Frontal cortex (tissue), 3 donors: ENCODE measurements at regions not wholly inside any gene's neighbourhood (a gene's known extent, or its start where the extent isn't known, plus 50 kb on each side); places are given as distances from the start of the nearest gene placed in this dataset.

ENCODE experiments used
- DNase-seq, 2 donors: peaks; one replicate each; pipeline ENCODE4 v3.0.0; 2012; ENCODE audit warnings: low spot score in 2 of 2
- FAIRE-seq: peaks from 2 replicates; lab custom pipeline; 2012; peaks lifted over from hg19 to GRCh38; lab: Jason Lieb, UNC
- donor health status: control.
- donor health status: control.
- donor health status: control.

- FAIRE-seq (no peak), DNase-seq (no peak)
These were observed 146.6 kb upstream of the PEX5L start for GRCh38 chr3:180183346-180183745.

- no peak for FAIRE-seq
- no peak for DNase-seq
These were observed 148.1 kb upstream of the PEX5L start for GRCh38 chr3:180184816-180185215.

DNA sequence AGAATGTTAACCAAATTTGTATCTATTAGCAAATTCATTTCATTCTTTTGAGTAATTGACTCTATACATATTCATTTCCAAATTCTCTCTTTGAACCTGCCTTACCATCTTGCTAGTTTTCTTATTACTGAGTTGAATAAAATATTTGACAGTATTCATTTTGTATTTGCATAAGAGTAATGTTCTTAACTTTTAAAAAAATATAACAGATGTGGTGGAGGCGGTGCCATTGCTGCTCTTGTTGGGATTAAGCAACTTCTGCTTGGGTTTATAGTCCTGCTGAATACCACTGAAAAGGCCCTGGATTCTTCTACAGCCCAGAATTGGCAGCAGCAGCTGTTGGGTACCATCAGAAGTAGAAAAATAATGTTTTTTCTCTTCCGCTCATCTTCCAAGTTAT, 148.9 kb upstream of the PEX5L start:
- FAIRE-seq (no peak), DNase-seq (no peak)

GRCh38 chr3:180188512-180189309, 152.0 kb upstream of the PEX5L start:
- DNase-seq (no peak), FAIRE-seq (no peak)

- DNase-seq (no peak), FAIRE-seq (no peak)
These were observed 152.5 kb upstream of the PEX5L start for GRCh38 chr3:180189310-180189648.

GRCh38 chr3:180196658-180197057, 159.9 kb upstream of the PEX5L start:
- DNase-seq (no peak), FAIRE-seq (no peak)

- no peak for DNase-seq
- no peak for FAIRE-seq
These were observed 162.8 kb upstream of the PEX5L start for GRCh38 chr3:180199417-180199995.

- DNase-seq, result no peak
- FAIRE-seq, result no peak
These were observed 179.1 kb upstream of the PEX5L start for GRCh38 chr3:180215866-180216265.

- FAIRE-seq (no peak), DNase-seq (no peak)
These were observed 186.5 kb upstream of the PEX5L start for GRCh38 chr3:180223268-180223667.

- no peak for FAIRE-seq
These were observed 192.4 kb upstream of the PEX5L start for GRCh38 chr3:180229113-180229512.

GRCh38 chr3:180239939-180240338, 203.2 kb upstream of the PEX5L start:
- no peak for DNase-seq
- FAIRE-seq, result no peak

More at GRCh38 chr3:180229113-180229512, 192.4 kb upstream of the PEX5L start:
- DNase-seq, result no peak

- no peak for DNase-seq
- no peak for FAIRE-seq
These were observed 210.0 kb upstream of the PEX5L start for GRCh38 chr3:180246688-180247195.

- no peak for FAIRE-seq
- DNase-seq, result no peak
These were observed 213.4 kb upstream of the PEX5L start for GRCh38 chr3:180250172-180250571.

DNA sequence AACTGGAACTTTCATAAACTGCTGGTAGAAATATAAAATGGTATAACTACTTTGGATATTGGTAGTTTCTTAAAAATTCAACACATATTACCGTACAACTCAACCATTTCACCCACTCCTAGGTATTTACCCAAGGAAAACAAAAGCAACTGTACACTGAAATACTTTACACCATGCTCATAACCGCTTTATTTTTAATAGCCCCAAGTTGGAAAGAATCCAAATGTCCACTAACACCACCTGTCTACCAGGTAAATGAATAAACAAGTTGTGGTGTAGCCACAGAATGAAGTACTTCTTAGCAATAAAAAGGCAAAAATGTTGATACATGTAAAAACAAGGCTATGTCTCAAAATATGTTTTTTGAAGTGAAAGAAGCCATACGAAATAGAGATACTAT, 215.9 kb upstream of the PEX5L start:
- FAIRE-seq (no peak), DNase-seq (no peak)

GRCh38 chr3:180253283-180253682, 216.5 kb upstream of the PEX5L start:
- FAIRE-seq, result no peak
- no peak for DNase-seq

- DNase-seq (no peak), FAIRE-seq (no peak)
These were observed 227.7 kb upstream of the PEX5L start for GRCh38 chr3:180264479-180264878.

GRCh38 chr3:180265551-180265950, 228.8 kb upstream of the PEX5L start:
- DNase-seq (no peak), FAIRE-seq (no peak)

GRCh38 chr3:180267202-180267843, 230.6 kb upstream of the PEX5L start:
- no peak for FAIRE-seq
- no peak for DNase-seq

DNA sequence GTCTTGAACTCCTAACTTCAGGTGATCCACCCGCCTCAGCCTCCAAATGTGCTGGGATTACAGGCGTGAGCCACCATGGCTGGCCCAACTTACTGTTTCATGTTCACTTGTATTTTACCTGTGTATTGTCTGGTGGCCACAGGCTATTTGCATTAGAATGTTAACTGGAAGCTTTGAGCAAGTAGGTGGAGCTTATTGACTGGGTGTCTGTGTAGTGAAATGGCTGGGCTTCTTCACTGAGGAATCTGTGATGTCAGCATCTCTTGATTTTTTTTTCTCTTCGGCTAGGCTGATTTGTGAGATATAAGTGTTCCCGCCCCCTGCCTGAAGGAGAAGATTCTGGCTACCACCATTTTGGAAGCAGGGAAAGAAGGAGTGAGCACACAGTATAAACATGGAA, 237.8 kb upstream of the PEX5L start:
- FAIRE-seq (no peak), DNase-seq (no peak)

DNA sequence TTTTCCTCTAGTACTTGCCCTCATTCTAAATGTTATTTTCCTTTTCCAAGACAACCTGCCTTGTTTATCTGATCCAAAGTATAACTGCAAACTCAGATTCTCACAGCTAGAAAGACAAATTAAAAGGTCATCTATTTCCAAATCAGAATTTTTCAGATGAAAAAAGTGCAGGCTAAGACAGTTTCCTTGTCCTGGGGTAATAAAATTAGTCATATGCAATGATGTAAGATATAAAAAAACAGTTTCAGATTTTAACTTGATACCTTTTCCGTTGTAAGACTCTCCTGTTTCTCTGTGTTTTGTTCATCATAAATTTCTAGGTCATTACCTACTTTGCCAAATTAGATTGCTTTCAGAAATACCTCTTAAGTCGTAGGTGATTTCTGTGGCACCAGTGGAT, 238.4 kb upstream of the PEX5L start:
- FAIRE-seq, result no peak
- DNase-seq, result no peak

GRCh38 chr3:180277041-180277440, 240.3 kb upstream of the PEX5L start:
- no peak for FAIRE-seq
- no peak for DNase-seq
